ENCODE measurements at regions not wholly inside any gene's neighbourhood (a gene's known extent, or its start where the extent isn't known, plus 50 kb on each side); places are given as distances from the start of the nearest gene placed in this dataset.

- H3K27me3 ChIP-seq (ENCODE audit: insufficient read depth, low read depth, low read length) = no peaks in the 10 kb centered on the region
- TF ChIP-seq POLR2AphosphoS5 (IDR thresholded peaks at IDR 0.05) = no peak
- no peak for TF ChIP-seq EP300 (conservative IDR thresholded peaks at IDR 0.05; ENCODE audit: poor library complexity, severe bottlenecking)
- no peak for TF ChIP-seq EZH2 (IDR thresholded peaks at IDR 0.05; ENCODE audit: borderline replicate concordance, insufficient read depth, low read length, poor library complexity, severe bottlenecking)
- TF ChIP-seq REST (IDR thresholded peaks at IDR 0.05; ENCODE audit: borderline replicate concordance) = no peak
- TF ChIP-seq SMC3 (conservative IDR thresholded peaks at IDR 0.05; ENCODE audit: poor library complexity) = no peak
- TF ChIP-seq TAF1 (IDR thresholded peaks at IDR 0.05; ENCODE audit: low read depth) = no peak
- no peak for TF ChIP-seq CTCF (IDR thresholded peaks at IDR 0.05; ENCODE audit: poor library complexity, severe bottlenecking)
- no peak for TF ChIP-seq RAD21 (conservative IDR thresholded peaks at IDR 0.05)
- no peaks in the 10 kb centered on the region for H3F3A ChIP-seq (ENCODE audit: insufficient read depth, low read length, poor library complexity, severe bottlenecking)
- H3K36me3 ChIP-seq (ENCODE audit: insufficient read depth, low read length) = no peaks in the 10 kb centered on the region
- no peak overlapping the region for H3K4me2 ChIP-seq (ENCODE audit: low read length)
- H3K9ac ChIP-seq (ENCODE audit: low read length) = no peak overlapping the region
- H3K4me3 ChIP-seq (ENCODE audit: low read length) = no peak overlapping the region
- no peak overlapping the region for H2AFZ ChIP-seq (ENCODE audit: low read depth, low read length)
- H4K20me1 ChIP-seq (ENCODE audit: insufficient read depth) = no peaks in the 10 kb centered on the region
- no peaks in the 10 kb centered on the region for H3K9me3 ChIP-seq (ENCODE audit: low read length)
- H3K27ac ChIP-seq (ENCODE audit: low read length) = no peak overlapping the region
- no peaks in the 10 kb centered on the region for H3K79me2 ChIP-seq (replicated peaks; ENCODE audit: insufficient read depth, low read length)
- H3K9me2 ChIP-seq (ENCODE audit: insufficient read depth, low read length) = no peaks in the 10 kb centered on the region
Measured at GRCh38 chr6:131456565-131456964, 116.5 kb upstream of the ARG1 start.

- Histone ChIP-seq H3K4me2 (ENCODE audit: low read length) (no peak overlapping the region), H2AFZ (ENCODE audit: low read depth, low read length) (no peak overlapping the region), H3K79me2 (replicated peaks; ENCODE audit: insufficient read depth, low read length) (no peaks in the 10 kb centered on the region), H3K27me3 (ENCODE audit: insufficient read depth, low read depth, low read length) (no peaks in the 10 kb centered on the region), H4K20me1 (ENCODE audit: insufficient read depth) (no peaks in the 10 kb centered on the region), H3K9ac (ENCODE audit: low read length) (no peak overlapping the region), H3F3A (ENCODE audit: insufficient read depth, low read length, poor library complexity, severe bottlenecking) (no peaks in the 10 kb centered on the region), H3K9me3 (ENCODE audit: low read length) (no peaks in the 10 kb centered on the region), H3K27ac (ENCODE audit: low read length) (no peak overlapping the region), H3K36me3 (ENCODE audit: insufficient read depth, low read length) (no peaks in the 10 kb centered on the region), H3K4me3 (ENCODE audit: low read length) (no peak overlapping the region), H3K9me2 (ENCODE audit: insufficient read depth, low read length) (no peaks in the 10 kb centered on the region)
- TF ChIP-seq EP300 (conservative IDR thresholded peaks at IDR 0.05; ENCODE audit: poor library complexity, severe bottlenecking) = no peak
- no peak for TF ChIP-seq SMC3 (conservative IDR thresholded peaks at IDR 0.05; ENCODE audit: poor library complexity)
- no peak for TF ChIP-seq POLR2AphosphoS5 (IDR thresholded peaks at IDR 0.05)
- TF ChIP-seq EZH2 (IDR thresholded peaks at IDR 0.05; ENCODE audit: borderline replicate concordance, insufficient read depth, low read length, poor library complexity, severe bottlenecking) = no peak
- TF ChIP-seq MXI1 (conservative IDR thresholded peaks at IDR 0.05; ENCODE audit: poor library complexity, severe bottlenecking) = no peak
- no peak for TF ChIP-seq REST (IDR thresholded peaks at IDR 0.05; ENCODE audit: borderline replicate concordance)
Measured at GRCh38 chr6:131459005-131459404, 114.0 kb upstream of the ARG1 start.

Data from neural cell (in vitro differentiated cells).